Mesodermal cell (in vitro differentiated cells): ENCODE measurements at regions not wholly inside any gene's neighbourhood (a gene's known extent, or its start where the extent isn't known, plus 50 kb on each side); places are given as distances from the start of the nearest gene placed in this dataset.

Experiments
- H3K27ac ChIP-seq: 2 replicates; pipeline ENCODE4 v1.7.0; 2013; ENCODE audit warnings: mild to moderate bottlenecking, low read depth, low read length, moderate library complexity; ENCODE audit not compliant: severe bottlenecking
- H3K36me3 ChIP-seq: 2 replicates; pipeline ENCODE4 v1.7.1; 2013; ENCODE audit warnings: mild to moderate bottlenecking, low read length, moderate library complexity; ENCODE audit not compliant: control insufficient read depth, insufficient read depth
- H3K4me1 ChIP-seq: one replicate; pipeline ENCODE4 v1.7.1; 2013; ENCODE audit warnings: mild to moderate bottlenecking, low read length; ENCODE audit not compliant: insufficient read depth, control insufficient read depth, poor library complexity, severe bottlenecking
- H3K4me3 ChIP-seq: 2 replicates; pipeline ENCODE4 v1.7.0; 2013; ENCODE audit warnings: low read length, control low read depth, mild to moderate bottlenecking; ENCODE audit not compliant: insufficient read depth, poor library complexity, severe bottlenecking; ENCODE audit errors: extremely low read depth
- H3K9me3 ChIP-seq: 2 replicates; pipeline ENCODE4 v1.7.1; 2013; ENCODE audit warnings: mild to moderate bottlenecking, low read length, moderate library complexity; ENCODE audit not compliant: control insufficient read depth
- WGBS, 2 experiments: methylation state at CpG; one replicate each; pipeline ENCODE4 v1.1.5; 2013; ENCODE audit warnings: missing lambda C conversion rate in 2 of 2; ENCODE audit not compliant: insufficient coverage in 2 of 2; 5-methylcytosine and 5-hydroxymethylcytosine counted together

GRCh38 chr4:43843501-43843900 is 605.1 kb downstream of the KCTD8 start:
- 40% methylated on average over 1 of the region's 1 CpG; no CpG with 5 or more reads in 1 of the 2 experiments for WGBS, 2 experiments
- Histone ChIP-seq H3K4me1 (peaks cover 3% of the 10 kb centered on the region), H3K27ac (no peak overlapping the region), H3K9me3 (no peaks in the 10 kb centered on the region), H3K36me3 (no peaks in the 10 kb centered on the region), H3K4me3 (no peak overlapping the region)

GRCh38 chr4:43846111-43846587 is 602.5 kb downstream of the KCTD8 start:
- 97% methylated on average over 5 to 12 of the region's 22 CpGs for WGBS, 2 experiments

GRCh38 chr4:43853565-43854264 is 594.9 kb downstream of the KCTD8 start:
- no peak overlapping the region for H3K4me3 ChIP-seq
- H3K9me3 ChIP-seq = no peaks in the 10 kb centered on the region
- no peaks in the 10 kb centered on the region for H3K36me3 ChIP-seq
- 100% methylated on average over 2 of the region's 7 CpGs for WGBS, 2 experiments
- H3K27ac ChIP-seq = no peak overlapping the region
- no peaks in the 10 kb centered on the region for H3K4me1 ChIP-seq

More at GRCh38 chr4:43846111-43846587, 602.5 kb downstream of the KCTD8 start:
- no peak overlapping the region for H3K27ac ChIP-seq
- H3K4me3 ChIP-seq = no peak overlapping the region
- H3K4me1 ChIP-seq = peaks cover 3% of the 10 kb centered on the region
- H3K36me3 ChIP-seq = no peaks in the 10 kb centered on the region
- no peaks in the 10 kb centered on the region for H3K9me3 ChIP-seq

GRCh38 chr4:43855283-43855682 is 593.3 kb downstream of the KCTD8 start:
- H3K4me3 ChIP-seq = no peak overlapping the region
- no peaks in the 10 kb centered on the region for H3K36me3 ChIP-seq
- H3K4me1 ChIP-seq = no peaks in the 10 kb centered on the region
- H3K27ac ChIP-seq = no peak overlapping the region
- no peaks in the 10 kb centered on the region for H3K9me3 ChIP-seq
- 71 to 88% methylated on average over 1 to 2 of the region's 2 CpGs for WGBS, 2 experiments

- Histone ChIP-seq H3K4me3 (no peak overlapping the region), H3K36me3 (no peaks in the 10 kb centered on the region), H3K27ac (no peak overlapping the region), H3K9me3 (no peaks in the 10 kb centered on the region), H3K4me1 (no peaks in the 10 kb centered on the region)
- 86 to 87% methylated on average over 2 of the region's 5 CpGs for WGBS, 2 experiments
Measured at GRCh38 chr4:43864616-43865146, 583.9 kb downstream of the KCTD8 start.

GRCh38 chr4:43867908-43868307 is 580.7 kb downstream of the KCTD8 start:
- H3K4me1 ChIP-seq = no peaks in the 10 kb centered on the region
- no peak overlapping the region for H3K4me3 ChIP-seq
- H3K27ac ChIP-seq = no peak overlapping the region
- 92 to 96% methylated on average over 2 of the region's 2 CpGs for WGBS, 2 experiments
- H3K36me3 ChIP-seq = no peaks in the 10 kb centered on the region
- H3K9me3 ChIP-seq = peaks cover 6% of the 10 kb centered on the region

- 77 to 100% methylated on average over 1 to 2 of the region's 4 CpGs for WGBS, 2 experiments
Measured at GRCh38 chr4:43875655-43876054, 573.0 kb downstream of the KCTD8 start.

GRCh38 chr4:43882470-43882869 is 566.1 kb downstream of the KCTD8 start:
- H3K4me3 ChIP-seq = no peak overlapping the region
- WGBS, 2 experiments = no CpG with 5 or more reads among the region's 1 CpG
- no peaks in the 10 kb centered on the region for H3K36me3 ChIP-seq
- no peak overlapping the region for H3K27ac ChIP-seq
- H3K4me1 ChIP-seq = no peaks in the 10 kb centered on the region
- no peaks in the 10 kb centered on the region for H3K9me3 ChIP-seq

More at GRCh38 chr4:43875655-43876054, 573.0 kb downstream of the KCTD8 start:
- no peak overlapping the region for H3K4me3 ChIP-seq
- H3K9me3 ChIP-seq = peaks cover 4% of the 10 kb centered on the region
- no peak overlapping the region for H3K27ac ChIP-seq
- H3K36me3 ChIP-seq = no peaks in the 10 kb centered on the region
- H3K4me1 ChIP-seq = no peaks in the 10 kb centered on the region

- Histone ChIP-seq H3K4me3 (no peak overlapping the region), H3K36me3 (no peaks in the 10 kb centered on the region), H3K9me3 (no peaks in the 10 kb centered on the region), H3K4me1 (no peaks in the 10 kb centered on the region), H3K27ac (no peak overlapping the region)
- 100% methylated on average over 1 of the region's 3 CpGs for WGBS, 2 experiments
Measured at GRCh38 chr4:43886196-43886595, 562.4 kb downstream of the KCTD8 start.

GRCh38 chr4:43898836-43899235 is 549.8 kb downstream of the KCTD8 start:
- Histone ChIP-seq H3K4me3 (no peak overlapping the region), H3K9me3 (no peaks in the 10 kb centered on the region), H3K36me3 (no peaks in the 10 kb centered on the region), H3K27ac (no peak overlapping the region), H3K4me1 (no peaks in the 10 kb centered on the region)
- 88 to 92% methylated on average over 10 to 15 of the region's 15 CpGs for WGBS, 2 experiments

GRCh38 chr4:43903456-43903855 is 545.2 kb downstream of the KCTD8 start:
- no peak overlapping the region for H3K27ac ChIP-seq
- H3K4me3 ChIP-seq = no peak overlapping the region
- H3K36me3 ChIP-seq = no peaks in the 10 kb centered on the region
- no peaks in the 10 kb centered on the region for H3K9me3 ChIP-seq
- WGBS, 2 experiments = 89 to 97% methylated on average over 4 of the region's 4 CpGs
- no peaks in the 10 kb centered on the region for H3K4me1 ChIP-seq
